BE2C (cell line): ENCODE measurements at regions not wholly inside any gene's neighbourhood (a gene's known extent, or its start where the extent isn't known, plus 50 kb on each side); places are given as distances from the start of the nearest gene placed in this dataset.

Experiments
- DNase-seq: peaks from one replicate; pipeline ENCODE4 v3.0.0-alpha.2; 2020
- H3K27me3 ChIP-seq: fragments of 250-450 bp; sonication (Bioruptor Pico); 2 replicates; pipeline ENCODE4 v1.5.1; 2020; ENCODE audit warnings: mild to moderate bottlenecking
- H3K36me3 ChIP-seq: fragments of 250-450 bp; sonication (Bioruptor Pico); 2 replicates; pipeline ENCODE4 v1.5.1; 2020; ENCODE audit warnings: mild to moderate bottlenecking
- H3K4me1 ChIP-seq: fragments of 250-450 bp; sonication (Bioruptor Pico); 2 replicates; pipeline ENCODE4 v1.5.1; 2020
- H3K4me3 ChIP-seq: 2 replicates; pipeline ENCODE4 v1.5.1; 2011; ENCODE audit warnings: low read depth, low read length
- H3K9me3 ChIP-seq: fragments of 250-450 bp; sonication (Bioruptor Pico); 2 replicates; pipeline ENCODE4 v1.5.1; 2020
- CTCF ChIP-seq: IDR thresholded peaks from 2 replicates; pipeline ENCODE4 v1.5.1; 2012; ENCODE audit warnings: mild to moderate bottlenecking, low read depth, low read length

GRCh38 chr16:76766538-76766937 is 424.5 kb upstream of the MON1B start:
- no peak for TF ChIP-seq CTCF
- Histone ChIP-seq H3K9me3 (no peaks in the 10 kb centered on the region), H3K4me1 (no peaks in the 10 kb centered on the region), H3K4me3 (no peak overlapping the region), H3K36me3 (no peaks in the 10 kb centered on the region), H3K27me3 (no peaks in the 10 kb centered on the region)
- no peak for DNase-seq

- no peak overlapping the region for H3K4me3 ChIP-seq
- H3K36me3 ChIP-seq: no peaks in the 10 kb centered on the region
- no peaks in the 10 kb centered on the region for H3K9me3 ChIP-seq
- TF ChIP-seq CTCF: no peak
- H3K4me1 ChIP-seq: no peaks in the 10 kb centered on the region
- H3K27me3 ChIP-seq: no peaks in the 10 kb centered on the region
- DNase-seq: no peak
Measured at GRCh38 chr16:76768316-76768715, 422.7 kb upstream of the MON1B start.

DNA sequence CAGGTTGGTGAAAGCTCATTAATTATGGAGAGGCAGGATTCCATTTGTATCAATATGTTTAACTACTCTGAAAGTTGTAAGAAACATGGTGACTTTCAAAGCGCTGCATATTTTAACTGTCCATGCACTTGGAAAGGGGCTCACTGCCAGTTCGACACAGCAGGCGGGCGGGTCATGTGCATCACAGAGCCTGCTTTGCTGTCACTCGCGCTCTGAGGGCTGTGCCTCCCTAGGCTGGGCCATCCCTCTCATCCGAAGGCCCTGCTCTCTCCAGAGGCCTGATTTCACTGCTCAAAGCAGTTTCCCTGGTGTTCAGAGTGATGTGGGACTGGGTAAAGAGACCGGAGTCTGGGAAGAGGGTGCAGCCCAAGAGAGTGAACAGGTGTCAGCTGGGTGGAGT is 422.0 kb upstream of the MON1B start:
- no peak for TF ChIP-seq CTCF
- H3K36me3 ChIP-seq: no peaks in the 10 kb centered on the region
- no peaks in the 10 kb centered on the region for H3K4me1 ChIP-seq
- no peak for DNase-seq
- H3K27me3 ChIP-seq: no peaks in the 10 kb centered on the region
- H3K9me3 ChIP-seq: no peaks in the 10 kb centered on the region
- no peak overlapping the region for H3K4me3 ChIP-seq

DNA sequence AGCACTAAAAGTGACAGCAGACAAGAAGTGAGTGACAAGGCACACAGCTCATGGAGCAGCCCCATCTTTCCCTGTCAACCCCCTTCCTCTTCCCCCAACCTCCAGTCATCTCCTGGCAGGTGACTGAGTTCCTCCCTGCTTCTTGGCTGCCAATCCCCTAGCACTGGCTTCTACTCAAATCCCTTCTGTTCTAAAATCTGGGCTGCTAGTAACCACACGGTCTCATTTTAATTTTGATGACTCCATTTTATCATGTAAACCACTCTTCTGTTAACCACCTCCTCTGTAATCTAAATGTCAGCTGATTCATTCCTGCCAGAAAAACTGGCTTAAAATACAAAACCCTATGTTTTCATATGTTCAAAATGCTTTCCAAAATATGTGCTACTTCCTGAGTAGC is 419.8 kb upstream of the MON1B start:
- Histone ChIP-seq H3K27me3 (no peaks in the 10 kb centered on the region), H3K36me3 (no peaks in the 10 kb centered on the region), H3K4me1 (no peaks in the 10 kb centered on the region), H3K4me3 (no peak overlapping the region), H3K9me3 (no peaks in the 10 kb centered on the region)
- TF ChIP-seq CTCF: no peak
- no peak for DNase-seq

GRCh38 chr16:76777721-76778465 is 413.1 kb upstream of the MON1B start:
- no peaks in the 10 kb centered on the region for H3K4me1 ChIP-seq
- DNase-seq: no peak
- no peak for TF ChIP-seq CTCF

DNA sequence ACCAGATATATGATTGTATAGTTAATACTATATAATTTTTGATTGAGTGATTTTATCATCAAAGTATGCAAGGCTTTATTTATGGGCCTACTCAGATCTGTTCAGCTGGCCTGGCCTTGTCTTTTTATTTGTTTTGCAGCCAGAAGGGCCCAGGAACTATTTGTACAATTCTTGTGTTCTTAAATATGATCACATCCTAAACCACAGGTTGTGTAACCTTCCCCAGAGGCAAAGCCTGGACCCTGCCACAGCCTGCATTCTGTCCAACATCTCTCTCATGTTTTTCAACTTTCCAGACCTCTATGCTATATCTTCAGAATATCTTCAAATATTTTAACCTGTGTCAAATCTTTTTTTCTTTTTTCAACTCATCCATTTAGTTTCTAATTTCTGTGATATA is 410.4 kb upstream of the MON1B start:
- no peak for TF ChIP-seq CTCF
- Histone ChIP-seq H3K36me3 (no peaks in the 10 kb centered on the region), H3K4me1 (no peaks in the 10 kb centered on the region), H3K4me3 (no peak overlapping the region), H3K27me3 (no peaks in the 10 kb centered on the region), H3K9me3 (no peaks in the 10 kb centered on the region)
- DNase-seq: no peak

More at GRCh38 chr16:76777721-76778465, 413.1 kb upstream of the MON1B start:
- no peaks in the 10 kb centered on the region for H3K27me3 ChIP-seq
- no peaks in the 10 kb centered on the region for H3K9me3 ChIP-seq
- H3K36me3 ChIP-seq: no peaks in the 10 kb centered on the region
- H3K4me3 ChIP-seq: no peak overlapping the region
